ENCODE measurements at regions not wholly inside any gene's neighbourhood (a gene's known extent, or its start where the extent isn't known, plus 50 kb on each side); places are given as distances from the start of the nearest gene placed in this dataset.
"Not testable (repeated sequence)": the region's sequence is repeated elsewhere in the genome, so short reads cannot be mapped to it uniquely, and the experiment has no call there.

GRCh38 chr16:5309946-5310611 lies 212.5 kb upstream of the EEF2KMT start:
- no peak for DNase-seq (ENCODE audit: low spot score)

GRCh38 chr16:5305023-5305422 lies 207.4 kb upstream of the EEF2KMT start:
- no peak for DNase-seq (ENCODE audit: low spot score)

- no peak for DNase-seq (ENCODE audit: low spot score)
These were observed 204.9 kb upstream of the EEF2KMT start for GRCh38 chr16:5302372-5303114.

GRCh38 chr16:5298202-5298601 lies 200.6 kb upstream of the EEF2KMT start:
- no peak for DNase-seq (ENCODE audit: low spot score)

- DNase-seq (ENCODE audit: low spot score): no peak
These were observed 198.6 kb upstream of the EEF2KMT start for GRCh38 chr16:5296176-5296575.

GRCh38 chr16:5295304-5295703 lies 197.7 kb upstream of the EEF2KMT start:
- not testable (repeated sequence) for DNase-seq (ENCODE audit: low spot score)

GRCh38 chr16:5282152-5282551 lies 184.6 kb upstream of the EEF2KMT start:
- not testable (repeated sequence) for DNase-seq (ENCODE audit: low spot score)

GRCh38 chr16:5257462-5257861 lies 159.9 kb upstream of the EEF2KMT start:
- peak; percentile 33 for DNase-seq (ENCODE audit: low spot score)

- DNase-seq (ENCODE audit: low spot score): no peak
These were observed 155.2 kb upstream of the EEF2KMT start for GRCh38 chr16:5252791-5253190.

GRCh38 chr16:5247403-5247802 lies 149.8 kb upstream of the EEF2KMT start:
- DNase-seq (ENCODE audit: low spot score): not testable (repeated sequence)

- not testable (repeated sequence) for DNase-seq (ENCODE audit: low spot score)
These were observed 142.7 kb upstream of the EEF2KMT start for GRCh38 chr16:5240278-5240626.

GRCh38 chr16:5239472-5240277 lies 142.1 kb upstream of the EEF2KMT start:
- DNase-seq (ENCODE audit: low spot score): peak; percentile 73

- no peak for DNase-seq (ENCODE audit: low spot score)
These were observed 137.5 kb upstream of the EEF2KMT start for GRCh38 chr16:5235119-5235518.

- DNase-seq (ENCODE audit: low spot score): no peak
These were observed 136.9 kb upstream of the EEF2KMT start for GRCh38 chr16:5234295-5235050.

- no peak for DNase-seq (ENCODE audit: low spot score)
These were observed 133.7 kb upstream of the EEF2KMT start for GRCh38 chr16:5231246-5231759.

GRCh38 chr16:5228369-5228768 lies 130.8 kb upstream of the EEF2KMT start:
- DNase-seq (ENCODE audit: low spot score): peak; percentile 52

- DNase-seq (ENCODE audit: low spot score): no peak
These were observed 128.5 kb upstream of the EEF2KMT start for GRCh38 chr16:5225931-5226655.

GRCh38 chr16:5222761-5223160 lies 125.2 kb upstream of the EEF2KMT start:
- no peak for DNase-seq (ENCODE audit: low spot score)

GRCh38 chr16:5221831-5222230 lies 124.2 kb upstream of the EEF2KMT start:
- DNase-seq (ENCODE audit: low spot score): not testable (repeated sequence)

- DNase-seq (ENCODE audit: low spot score): no peak
These were observed 123.1 kb upstream of the EEF2KMT start for GRCh38 chr16:5220705-5221104.

- no peak for DNase-seq (ENCODE audit: low spot score)
These were observed 119.0 kb upstream of the EEF2KMT start for GRCh38 chr16:5216441-5217080.

Measured in ecto neural progenitor cell (in vitro differentiated cells).